ENCODE measurements at regions not wholly inside any gene's neighbourhood (a gene's known extent, or its start where the extent isn't known, plus 50 kb on each side); places are given as distances from the start of the nearest gene placed in this dataset.

DNA sequence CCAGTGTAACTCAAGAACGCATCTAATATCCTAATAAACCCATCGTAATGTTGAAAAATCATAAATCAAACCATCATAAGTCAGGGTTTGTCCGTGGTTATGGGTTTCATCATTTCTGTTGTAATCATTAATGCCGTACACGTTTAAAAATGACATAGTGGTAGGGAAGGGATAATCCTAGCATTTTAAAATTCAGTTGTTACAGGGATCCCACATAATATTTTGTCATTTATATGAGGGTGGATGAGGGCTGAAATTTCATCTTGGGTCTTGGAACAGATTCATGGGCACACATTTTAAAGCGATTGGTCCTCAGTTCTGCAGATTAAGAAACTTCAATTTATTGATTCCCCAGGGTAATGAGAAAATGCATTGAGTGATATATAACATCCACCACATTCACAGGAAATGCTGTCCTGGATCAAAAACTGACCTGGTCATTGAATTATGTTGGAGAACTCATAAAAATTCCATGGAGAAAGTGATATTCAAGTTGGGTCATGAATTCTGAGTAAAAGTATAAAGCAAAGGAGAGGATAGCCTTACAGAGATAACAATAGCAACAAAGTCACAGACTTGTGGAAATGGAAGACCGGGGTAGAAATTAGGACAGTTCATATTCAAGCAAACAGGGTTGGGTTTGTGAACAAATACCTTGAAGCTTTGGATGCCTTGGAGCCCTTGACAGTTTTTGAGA, 1527.3 kb upstream of the TPTE start:
- TF ChIP-seq, protein P1, sequence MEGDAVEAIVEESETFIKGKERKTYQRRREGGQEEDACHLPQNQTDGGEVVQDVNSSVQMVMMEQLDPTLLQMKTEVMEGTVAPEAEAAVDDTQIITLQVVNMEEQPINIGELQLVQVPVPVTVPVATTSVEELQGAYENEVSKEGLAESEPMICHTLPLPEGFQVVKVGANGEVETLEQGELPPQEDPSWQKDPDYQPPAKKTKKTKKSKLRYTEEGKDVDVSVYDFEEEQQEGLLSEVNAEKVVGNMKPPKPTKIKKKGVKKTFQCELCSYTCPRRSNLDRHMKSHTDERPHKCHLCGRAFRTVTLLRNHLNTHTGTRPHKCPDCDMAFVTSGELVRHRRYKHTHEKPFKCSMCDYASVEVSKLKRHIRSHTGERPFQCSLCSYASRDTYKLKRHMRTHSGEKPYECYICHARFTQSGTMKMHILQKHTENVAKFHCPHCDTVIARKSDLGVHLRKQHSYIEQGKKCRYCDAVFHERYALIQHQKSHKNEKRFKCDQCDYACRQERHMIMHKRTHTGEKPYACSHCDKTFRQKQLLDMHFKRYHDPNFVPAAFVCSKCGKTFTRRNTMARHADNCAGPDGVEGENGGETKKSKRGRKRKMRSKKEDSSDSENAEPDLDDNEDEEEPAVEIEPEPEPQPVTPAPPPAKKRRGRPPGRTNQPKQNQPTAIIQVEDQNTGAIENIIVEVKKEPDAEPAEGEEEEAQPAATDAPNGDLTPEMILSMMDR (IDR thresholded peaks at IDR 0.05), result no peak
- TF ChIP-seq POLR2A (IDR thresholded peaks at IDR 0.05) (no peak), EP300 (IDR thresholded peaks at IDR 0.05; ENCODE audit: low read depth) (no peak)
